ENCODE measurements at regions not wholly inside any gene's neighbourhood (a gene's known extent, or its start where the extent isn't known, plus 50 kb on each side); places are given as distances from the start of the nearest gene placed in this dataset.

- Histone ChIP-seq H3K36me3 (ENCODE audit: insufficient read depth) (no peaks in the 10 kb centered on the region), H3K4me1 (ENCODE audit: low read depth, poor library complexity, severe bottlenecking) (no peaks in the 10 kb centered on the region), H3K27me3 (ENCODE audit: insufficient read depth, low read depth) (no peaks in the 10 kb centered on the region), H3K27ac (no peak overlapping the region), H2AFZ (ENCODE audit: low read depth) (no peak overlapping the region), H3K79me2 (ENCODE audit: insufficient read depth, low read depth) (no peaks in the 10 kb centered on the region), H3K4me2 (no peak overlapping the region), H3K4me3 (IDR thresholded peaks at IDR 0.05; ENCODE audit: insufficient read depth, low read depth, low read length) (no peak overlapping the region), H3K9ac (no peak overlapping the region), H4K20me1 (ENCODE audit: insufficient read depth) (no peaks in the 10 kb centered on the region)
- no peak for TF ChIP-seq CTCF (conservative IDR thresholded peaks at IDR 0.05; ENCODE audit: low read depth, low read length)
These were observed 451.1 kb downstream of the DSC3 start for GRCh38 chr18:30591462-30591861.

DNA sequence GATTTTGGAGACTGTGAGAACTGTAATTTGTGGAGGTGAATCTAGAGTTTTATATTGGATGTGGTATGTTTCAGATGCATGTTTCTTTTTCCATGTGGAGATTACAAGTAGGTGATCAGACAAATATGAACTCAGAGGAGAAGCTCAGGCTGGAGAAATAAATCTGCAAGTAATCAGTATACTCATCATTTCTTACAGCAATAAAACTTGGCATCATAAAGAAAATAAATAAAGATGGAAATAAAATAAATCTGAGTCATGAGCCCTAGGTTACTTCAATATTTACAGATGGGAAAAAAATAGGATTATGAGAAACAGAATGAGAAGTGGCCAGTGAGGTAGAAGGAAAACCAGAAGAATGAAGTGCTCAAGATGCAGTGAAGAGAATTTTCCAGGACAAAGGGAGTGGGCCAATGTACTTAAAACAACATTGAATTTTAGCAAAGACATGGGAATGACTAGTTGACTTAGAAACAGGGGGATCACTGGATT, 453.8 kb downstream of the DSC3 start:
- H3K79me2 ChIP-seq (ENCODE audit: insufficient read depth, low read depth): no peaks in the 10 kb centered on the region
- no peak overlapping the region for H3K4me3 ChIP-seq (IDR thresholded peaks at IDR 0.05; ENCODE audit: insufficient read depth, low read depth, low read length)
- no peak for TF ChIP-seq CTCF (conservative IDR thresholded peaks at IDR 0.05; ENCODE audit: low read depth, low read length)
- H2AFZ ChIP-seq (ENCODE audit: low read depth): no peak overlapping the region
- H4K20me1 ChIP-seq (ENCODE audit: insufficient read depth): no peaks in the 10 kb centered on the region
- H3K27ac ChIP-seq: no peak overlapping the region
- H3K27me3 ChIP-seq (ENCODE audit: insufficient read depth, low read depth): no peaks in the 10 kb centered on the region
- H3K4me1 ChIP-seq (ENCODE audit: low read depth, poor library complexity, severe bottlenecking): no peaks in the 10 kb centered on the region
- no peak overlapping the region for H3K4me2 ChIP-seq
- H3K9ac ChIP-seq: no peak overlapping the region
- no peaks in the 10 kb centered on the region for H3K36me3 ChIP-seq (ENCODE audit: insufficient read depth)

DNA sequence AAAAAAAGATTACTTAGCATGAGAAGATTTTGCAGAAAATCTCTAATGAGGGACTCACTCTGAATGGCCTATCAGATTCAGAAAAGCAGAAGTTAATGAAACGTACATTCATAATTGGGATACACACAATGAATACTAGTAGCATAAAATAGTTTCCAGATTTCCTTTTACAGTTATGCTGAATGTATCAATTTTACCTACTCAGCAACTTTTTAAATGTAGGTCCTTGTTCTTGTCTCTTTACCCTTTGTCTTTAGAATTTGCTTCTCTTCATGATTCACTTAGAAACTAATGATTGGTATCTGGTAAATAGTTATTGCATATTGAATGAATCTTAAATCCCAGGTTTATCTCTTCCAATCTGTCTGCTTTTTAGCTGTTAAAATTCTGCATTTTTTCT, 458.8 kb downstream of the DSC3 start:
- no peak overlapping the region for H3K9ac ChIP-seq
- H3K36me3 ChIP-seq (ENCODE audit: insufficient read depth): no peaks in the 10 kb centered on the region
- TF ChIP-seq CTCF (conservative IDR thresholded peaks at IDR 0.05; ENCODE audit: low read depth, low read length): no peak
- H3K79me2 ChIP-seq (ENCODE audit: insufficient read depth, low read depth): no peaks in the 10 kb centered on the region
- no peak overlapping the region for H3K4me3 ChIP-seq (IDR thresholded peaks at IDR 0.05; ENCODE audit: insufficient read depth, low read depth, low read length)
- no peak overlapping the region for H2AFZ ChIP-seq (ENCODE audit: low read depth)
- H3K4me2 ChIP-seq: no peak overlapping the region
- H3K27me3 ChIP-seq (ENCODE audit: insufficient read depth, low read depth): no peaks in the 10 kb centered on the region
- no peaks in the 10 kb centered on the region for H4K20me1 ChIP-seq (ENCODE audit: insufficient read depth)
- no peak overlapping the region for H3K27ac ChIP-seq
- no peaks in the 10 kb centered on the region for H3K4me1 ChIP-seq (ENCODE audit: low read depth, poor library complexity, severe bottlenecking)

- H3K9ac ChIP-seq: no peak overlapping the region
- no peaks in the 10 kb centered on the region for H4K20me1 ChIP-seq (ENCODE audit: insufficient read depth)
- no peaks in the 10 kb centered on the region for H3K36me3 ChIP-seq (ENCODE audit: insufficient read depth)
- TF ChIP-seq CTCF (conservative IDR thresholded peaks at IDR 0.05; ENCODE audit: low read depth, low read length): no peak
- H3K27me3 ChIP-seq (ENCODE audit: insufficient read depth, low read depth): no peaks in the 10 kb centered on the region
- H3K4me1 ChIP-seq (ENCODE audit: low read depth, poor library complexity, severe bottlenecking): no peaks in the 10 kb centered on the region
- no peak overlapping the region for H2AFZ ChIP-seq (ENCODE audit: low read depth)
- no peak overlapping the region for H3K4me2 ChIP-seq
- no peaks in the 10 kb centered on the region for H3K79me2 ChIP-seq (ENCODE audit: insufficient read depth, low read depth)
- H3K4me3 ChIP-seq (IDR thresholded peaks at IDR 0.05; ENCODE audit: insufficient read depth, low read depth, low read length): no peak overlapping the region
- H3K27ac ChIP-seq: no peak overlapping the region
These were observed 460.5 kb downstream of the DSC3 start for GRCh38 chr18:30582078-30582477.
